B cell (primary cell): ENCODE measurements at regions not wholly inside any gene's neighbourhood (a gene's known extent, or its start where the extent isn't known, plus 50 kb on each side); places are given as distances from the start of the nearest gene placed in this dataset.

ENCODE experiments used
- ATAC-seq: fragments of 200-7000 bp; cut with Tn5 transposase; one replicate; pipeline ENCODE4 v1.10.0; 2021; ENCODE audit warnings: low read depth, mild to moderate bottlenecking, moderate number of reproducible peaks, moderate library complexity
- CTCF ChIA-PET: fragments of 350-600 bp; sonication (Branson Sonifier 250); formaldehyde crosslinking; loops from one replicate; lab custom pipeline; 2021; ENCODE audit warnings: antibody characterized with exemption, inconsistent platforms; lab: Charles Lee
- POLR2A ChIA-PET: fragments of 350-600 bp; sonication (Branson Sonifier 250); formaldehyde crosslinking; loops from one replicate; lab custom pipeline; 2021; ENCODE audit warnings: antibody characterized with exemption; lab: Charles Lee
- DNase-seq: peaks from one replicate; pipeline ENCODE4 v3.0.0; 2013
- H2AFZ ChIP-seq: 2 replicates; pipeline ENCODE4 v1.6.1; 2012; ENCODE audit warnings: mild to moderate bottlenecking, low read depth, low read length; ENCODE audit not compliant: insufficient read depth, poor library complexity, severe bottlenecking
- H3K27ac ChIP-seq, 2 donors: 1 replicate in 1 of 2; 2 replicates in 1 of 2; pipeline ENCODE4 v1.5.1; 2012 to 2013; ENCODE audit warnings: low read length in 2 of 2, mild to moderate bottlenecking in 2 of 2, moderate library complexity in 1 of 2
- H3K27me3 ChIP-seq, 4 experiments: fragments of 200-600 bp in 1 of 4; sonication (generic) in 1 of 4; replicated peaks in 1 of 4; 1 replicate in 2 of 4; 2 replicates in 2 of 4; pipeline versions ENCODE4 v1.6.1 to v1.7.0; 2013 to 2016; ENCODE audit warnings: low read length in 3 of 4, mild to moderate bottlenecking in 2 of 4, mixed read lengths in 1 of 4, moderate library complexity in 1 of 4; ENCODE audit not compliant: insufficient read depth in 4 of 4, control insufficient read depth in 3 of 4; ENCODE audit errors: control extremely low read depth in 1 of 4
- H3K36me3 ChIP-seq, 2 experiments: replicated peaks in 1 of 2; 1 replicate in 1 of 2; 2 replicates in 1 of 2; pipeline versions ENCODE4 v1.6.1 to v1.7.1; 2013; ENCODE audit warnings: low read length in 1 of 2; ENCODE audit not compliant: insufficient read depth in 2 of 2, control insufficient read depth in 1 of 2; ENCODE audit errors: control extremely low read depth in 1 of 2, extremely low read depth in 1 of 2
- H3K4me1 ChIP-seq, 2 donors: fragments of 200-600 bp in 1 of 2; sonication (generic) in 1 of 2; 1 replicate in 1 of 2; 2 replicates in 1 of 2; pipeline versions ENCODE4 v1.5.1 to v1.6.1; 2013 to 2017; ENCODE audit warnings: low read length in 2 of 2; ENCODE audit not compliant: control insufficient read depth in 2 of 2, insufficient read depth in 2 of 2
- H3K4me2 ChIP-seq: replicated peaks from 2 replicates; pipeline ENCODE3; 2012; ENCODE audit warnings: mild to moderate bottlenecking, low read depth, low read length; ENCODE audit not compliant: poor library complexity, severe bottlenecking
- H3K4me3 ChIP-seq, 5 experiments: fragments of 200-600 bp in 1 of 5; sonication (generic) in 1 of 5; 1 replicate in 3 of 5; 2 replicates in 2 of 5; pipeline versions ENCODE4 v1.5.1 to v1.7.0; 2011 to 2016; ENCODE audit warnings: low read length in 4 of 5, mild to moderate bottlenecking in 4 of 5, low read depth in 2 of 5, control low read depth in 1 of 5, moderate library complexity in 1 of 5; ENCODE audit not compliant: insufficient read depth in 1 of 5; ENCODE audit errors: control extremely low read depth in 1 of 5, extremely low read depth in 1 of 5
- H3K79me2 ChIP-seq: fragments of 200-600 bp; sonication (generic); one replicate; pipeline ENCODE4 v1.6.0; 2016; ENCODE audit warnings: low read length; ENCODE audit not compliant: control insufficient read depth, insufficient read depth
- H3K9ac ChIP-seq: fragments of 200-600 bp; sonication (generic); 2 replicates; pipeline ENCODE4 v1.6.1; 2017; ENCODE audit warnings: mild to moderate bottlenecking, low read length, moderate library complexity
- H3K9me3 ChIP-seq, 3 donors: one replicate each; pipeline versions ENCODE4 v1.6.1 to v1.7.1; 2013; ENCODE audit warnings: low read length in 2 of 3; ENCODE audit not compliant: control insufficient read depth in 2 of 3, insufficient read depth in 1 of 3; ENCODE audit errors: control extremely low read depth in 1 of 3
- H4K20me1 ChIP-seq: 2 replicates; pipeline ENCODE4 v1.6.0; 2012; ENCODE audit warnings: mild to moderate bottlenecking, low read length; ENCODE audit not compliant: insufficient read depth, control insufficient read depth, poor library complexity, severe bottlenecking
- H3K27ac Mint-ChIP-seq: one replicate; pipeline ENCODE4 v1.8.0; 2021; ENCODE audit warnings: mixed read lengths
- H3K27me3 Mint-ChIP-seq: one replicate; pipeline ENCODE4 v1.8.0; 2021; ENCODE audit warnings: mixed read lengths
- H3K4me1 Mint-ChIP-seq: one replicate; pipeline ENCODE4 v1.8.0; 2021; ENCODE audit warnings: mixed read lengths
- H3K4me3 Mint-ChIP-seq: one replicate; pipeline ENCODE4 v1.8.0; 2021; ENCODE audit warnings: mixed read lengths
- H3K9me3 Mint-ChIP-seq: one replicate; pipeline ENCODE4 v1.8.0; 2022; ENCODE audit warnings: mixed read lengths; ENCODE audit not compliant: insufficient read depth
- CTCF ChIP-seq: fragments of 200-600 bp; IDR thresholded peaks from one replicate; pipeline ENCODE4 v1.8.0; 2022; ENCODE audit warnings: antibody characterized with exemption, mild to moderate bottlenecking
- EZH2 ChIP-seq: IDR thresholded peaks from 2 replicates; pipeline ENCODE4 v1.6.1; 2012; ENCODE audit warnings: borderline replicate concordance, low read depth, mild to moderate bottlenecking, moderate library complexity, low read length; ENCODE audit not compliant: insufficient read depth, poor library complexity, severe bottlenecking
- WGBS: methylation state at CpG from one replicate; pipeline ENCODE4 v1.1.5; 2013; ENCODE audit warnings: missing lambda C conversion rate; ENCODE audit not compliant: insufficient coverage; 5-methylcytosine and 5-hydroxymethylcytosine counted together
- intact Hi-C: fragments of 100-400 bp; cut with micrococcal nuclease; formaldehyde crosslinking; loops from one replicate; pipeline ENCODE4 v1.10.0; 2022

DNA sequence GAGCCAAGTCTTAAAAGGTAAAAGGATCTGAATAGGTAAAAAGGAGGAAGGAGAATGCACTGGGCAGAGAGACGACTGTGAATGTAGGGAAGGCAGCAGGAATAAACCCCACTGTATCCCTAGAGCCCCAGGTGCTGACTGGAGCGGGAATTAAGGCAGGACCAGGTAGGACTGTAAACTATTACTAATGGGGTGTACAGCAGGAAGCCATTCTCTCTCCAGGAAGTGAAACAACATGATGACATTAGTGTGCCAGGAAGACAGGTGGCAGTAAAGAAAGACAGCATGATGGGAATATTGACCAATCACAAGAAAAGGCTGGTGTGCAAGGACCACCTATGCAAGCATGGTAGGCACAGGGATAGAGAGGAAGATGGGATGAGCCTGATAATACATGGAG lies 433.0 kb downstream of the DNAH5 start:
- CTCF ChIA-PET: no interaction called here
- no peak for DNase-seq

GRCh38 chr5:13510616-13511015 lies 433.9 kb downstream of the DNAH5 start:
- Histone ChIP-seq H2AFZ (no peak overlapping the region), H3K27me3 (no peaks in the 10 kb centered on the region), H3K79me2 (no peaks in the 10 kb centered on the region), H3K9ac (no peak overlapping the region), H3K4me3 (no peak overlapping the region), H3K27ac (no peak overlapping the region), H3K36me3 (no peaks in the 10 kb centered on the region), H3K4me2 (no peak overlapping the region), H3K9me3 (peaks cover 0 to 3% (median 0%) of the 10 kb centered on the region in 3 donors), H4K20me1 (no peaks in the 10 kb centered on the region), H3K4me1 (no peaks in the 10 kb centered on the region)
- intact Hi-C loops: loop anchor here (5.0 kb wide), 1 partner anchor 267 kb away; no protein-coding TSS in a partner anchor
- no peak overlapping the region for H3K4me3 Mint-ChIP-seq
- no peaks in the 10 kb centered on the region for H3K27me3 Mint-ChIP-seq
- H3K9me3 Mint-ChIP-seq: no peaks in the 10 kb centered on the region
- no peak overlapping the region for H3K27ac Mint-ChIP-seq
- WGBS: 46% methylated on average over 3 of the region's 4 CpGs
- ATAC-seq (no peak), DNase-seq (no peak)
- no peak for TF ChIP-seq CTCF
- no peak for TF ChIP-seq EZH2
- POLR2A ChIA-PET: no interaction called here
- no peaks in the 10 kb centered on the region for H3K4me1 Mint-ChIP-seq
- CTCF ChIA-PET: no interaction called here

More for the DNA sequence above, 433.0 kb downstream of the DNAH5 start:
- no peaks in the 10 kb centered on the region for H3K27me3 Mint-ChIP-seq
- H3K27ac ChIP-seq: no peak overlapping the region
- no peak overlapping the region for H2AFZ ChIP-seq
- no peaks in the 10 kb centered on the region for H3K79me2 ChIP-seq
- ATAC-seq: no peak
- no peak for TF ChIP-seq CTCF
- TF ChIP-seq EZH2: no peak
- no peak overlapping the region for H3K27ac Mint-ChIP-seq
- no peaks in the 10 kb centered on the region for H3K36me3 ChIP-seq
- H3K4me3 Mint-ChIP-seq: no peak overlapping the region
- no peak overlapping the region for H3K4me2 ChIP-seq
- WGBS: 80% methylated on average over 1 of the region's 2 CpGs
- no peaks in the 10 kb centered on the region for H3K9me3 Mint-ChIP-seq
- intact Hi-C loops: loop anchor here (5.0 kb wide), 1 partner anchor 266 kb away; no protein-coding TSS in a partner anchor
- no peaks in the 10 kb centered on the region for H3K4me1 ChIP-seq
- peaks cover 0 to 3% (median 0%) of the 10 kb centered on the region in 3 donors for H3K9me3 ChIP-seq
- POLR2A ChIA-PET: no interaction called here
- no peaks in the 10 kb centered on the region for H4K20me1 ChIP-seq
- no peaks in the 10 kb centered on the region for H3K27me3 ChIP-seq
- H3K4me3 ChIP-seq: no peak overlapping the region
- H3K9ac ChIP-seq: no peak overlapping the region
- no peaks in the 10 kb centered on the region for H3K4me1 Mint-ChIP-seq
